Retina (tissue), 1 donor: ENCODE measurements at regions not wholly inside any gene's neighbourhood (a gene's known extent, or its start where the extent isn't known, plus 50 kb on each side); places are given as distances from the start of the nearest gene placed in this dataset.

Experiments
- DNase-seq: peaks from one replicate; pipeline ENCODE4 v3.0.0-alpha.2; 2016

- no peak for DNase-seq
Measured at GRCh38 chr5:173785866-173786265, 102.3 kb upstream of the CPEB4 start.

- no peak for DNase-seq
Measured at GRCh38 chr5:173786286-173787187, 101.6 kb upstream of the CPEB4 start.

DNA sequence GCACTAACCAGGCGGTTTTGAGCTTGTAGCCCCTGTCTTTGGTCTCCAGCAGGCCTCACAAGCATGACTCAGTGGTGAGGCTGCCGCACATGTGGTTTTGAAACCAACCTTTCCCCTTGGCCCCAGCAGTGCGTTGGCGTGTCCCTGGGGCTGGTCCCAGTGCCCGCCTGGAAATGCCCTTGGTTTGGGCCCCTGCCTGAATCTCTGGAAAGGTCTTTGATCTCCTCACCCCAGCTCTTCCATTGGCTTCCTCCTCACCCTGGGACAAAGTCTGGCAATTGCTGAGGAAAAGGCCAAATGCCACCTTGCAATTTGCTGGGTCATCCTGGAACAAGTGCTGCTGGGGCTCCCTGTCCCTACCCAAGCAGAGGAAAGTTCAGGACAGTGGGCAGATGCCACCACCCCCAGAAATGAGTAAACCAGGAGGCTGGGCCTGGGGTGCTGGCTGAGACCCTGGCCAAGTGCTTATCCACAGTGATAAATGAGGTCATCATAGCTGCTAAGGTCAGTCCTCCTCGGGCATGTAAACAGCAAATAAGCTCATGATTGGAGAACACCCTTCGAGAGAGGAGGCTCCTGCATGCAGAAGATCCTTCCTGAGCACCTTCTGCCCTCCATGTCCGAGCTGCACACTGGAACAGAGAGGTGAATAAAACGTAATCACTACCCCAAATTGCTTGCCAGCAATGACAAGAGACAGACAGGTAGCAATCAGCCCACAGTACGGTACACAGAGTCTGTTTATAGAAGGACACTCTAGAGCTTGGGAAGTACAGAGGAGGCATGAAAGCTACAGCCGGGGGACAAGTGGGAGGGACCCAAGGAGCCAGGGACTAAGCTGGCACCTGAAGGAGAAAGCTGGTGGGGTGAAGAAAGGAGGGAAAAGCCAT is 98.9 kb upstream of the CPEB4 start:
- DNase-seq, result no peak

GRCh38 chr5:173790177-173790719 is 97.9 kb upstream of the CPEB4 start:
- no peak for DNase-seq

GRCh38 chr5:173790836-173791546 is 97.2 kb upstream of the CPEB4 start:
- no peak for DNase-seq

DNA sequence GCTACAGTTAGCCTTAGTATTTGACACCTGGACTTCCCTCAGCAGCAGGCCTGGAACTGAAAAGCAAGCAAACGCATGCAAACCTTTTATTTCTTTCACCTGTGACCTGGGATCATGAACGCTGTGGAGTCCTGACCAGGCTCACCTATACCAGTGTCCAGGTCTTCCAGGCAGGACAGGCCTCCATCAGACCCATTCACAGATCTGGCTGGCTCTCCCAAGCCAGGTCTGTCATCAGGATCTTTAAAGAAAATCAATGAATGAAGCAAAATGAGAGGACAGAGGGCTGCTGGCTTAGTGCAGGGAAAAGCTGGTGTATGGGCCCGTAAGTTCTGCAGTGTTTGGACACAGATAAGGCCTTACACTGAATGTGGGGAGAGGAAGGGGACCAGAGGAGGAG is 96.3 kb upstream of the CPEB4 start:
- DNase-seq, result no peak

DNA sequence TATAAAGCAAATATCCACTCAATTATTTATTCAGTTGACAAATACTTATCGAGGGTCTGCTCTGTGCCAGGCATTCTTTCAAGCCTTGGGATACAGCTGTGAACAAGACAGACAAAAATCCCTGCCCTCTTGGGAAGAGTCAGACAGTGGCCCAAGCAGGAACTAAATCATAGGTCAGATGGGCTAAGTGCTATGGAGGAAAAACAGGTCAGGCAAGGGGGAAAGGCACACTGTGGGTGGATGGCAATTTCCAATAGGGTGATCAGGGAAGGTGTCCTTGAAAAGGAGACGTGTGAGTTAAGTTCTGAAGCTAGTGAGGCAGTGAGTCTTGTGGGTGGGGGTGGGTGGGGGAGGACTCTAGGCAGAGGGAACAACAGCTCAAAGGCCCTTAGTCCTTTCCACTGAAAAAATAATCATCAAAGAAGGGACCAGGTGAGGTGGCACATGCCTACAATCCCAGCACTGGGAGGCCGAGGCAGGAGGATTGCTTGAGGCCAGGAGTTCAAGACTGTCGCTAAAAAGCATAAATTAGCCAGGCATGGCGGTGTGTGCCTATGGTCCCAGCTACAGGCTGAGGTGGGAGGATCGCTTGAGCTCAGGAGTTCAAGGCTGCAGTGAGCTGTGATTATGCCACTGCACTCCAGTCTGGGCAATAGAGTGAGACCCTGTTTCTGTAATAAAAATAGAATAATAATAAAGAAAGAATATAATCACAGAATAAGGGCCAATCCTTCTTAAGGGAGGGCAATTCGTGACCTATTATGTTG is 95.2 kb upstream of the CPEB4 start:
- DNase-seq, result no peak

GRCh38 chr5:173793648-173794548 is 94.3 kb upstream of the CPEB4 start:
- no peak for DNase-seq

GRCh38 chr5:173794901-173795416 is 93.2 kb upstream of the CPEB4 start:
- DNase-seq, result no peak

DNA sequence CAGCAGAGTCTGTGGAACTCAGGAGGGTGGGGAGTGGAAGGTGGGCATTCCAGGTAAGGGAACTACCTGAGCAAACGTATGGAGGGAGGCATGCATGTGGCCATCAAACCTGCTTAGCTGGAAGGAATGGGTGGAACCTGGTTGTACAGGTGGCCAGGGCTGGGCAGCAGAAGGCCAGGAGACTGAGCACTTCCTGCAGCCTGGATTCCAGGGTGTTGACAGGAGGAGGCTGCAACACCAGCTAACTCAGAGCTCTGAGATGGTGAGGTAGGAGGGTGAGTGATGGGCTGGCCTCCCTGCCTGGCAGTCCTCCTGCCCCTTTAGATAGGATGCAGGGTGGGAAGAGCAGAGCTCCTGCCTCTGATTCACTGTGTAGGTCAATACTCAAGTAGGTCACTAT is 92.5 kb upstream of the CPEB4 start:
- DNase-seq, result no peak

DNA sequence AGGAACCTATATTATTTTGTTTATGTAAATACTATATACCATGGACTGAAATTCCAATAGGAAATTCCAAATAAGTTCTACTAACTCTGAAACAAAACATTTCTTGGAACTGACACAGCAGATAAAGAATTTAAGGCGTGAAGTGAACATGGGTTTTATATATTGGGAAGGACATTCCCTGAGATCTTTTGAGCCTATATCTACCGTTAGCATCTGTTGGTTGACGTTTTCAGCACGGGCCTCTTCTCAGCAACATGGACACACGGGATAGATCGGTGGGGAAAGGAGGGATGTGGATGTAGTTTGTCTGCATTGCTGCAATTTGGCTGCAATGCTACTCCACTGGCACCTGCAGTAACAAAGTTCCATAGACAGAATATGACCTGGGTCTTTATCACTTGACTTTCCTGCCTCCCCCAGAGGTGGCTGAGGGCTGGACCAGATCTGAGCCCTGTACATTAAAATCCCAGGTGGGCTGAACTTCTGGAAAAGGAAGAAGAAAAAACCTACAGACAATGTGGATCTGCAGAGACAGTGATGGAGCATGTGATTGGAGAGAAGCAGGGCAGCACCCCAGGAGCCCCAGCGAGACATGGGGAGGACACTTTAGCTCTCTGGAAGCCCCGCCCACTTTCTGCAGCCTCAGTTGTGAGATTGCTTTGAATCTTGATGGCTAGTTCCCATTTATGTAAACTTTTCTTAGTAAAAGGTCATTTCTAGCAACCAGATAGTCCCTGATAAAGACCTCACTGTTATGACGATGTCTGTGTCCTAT is 91.2 kb upstream of the CPEB4 start:
- no peak for DNase-seq

GRCh38 chr5:173798127-173798810 is 89.9 kb upstream of the CPEB4 start:
- DNase-seq, result no peak

GRCh38 chr5:173800340-173800739 is 87.8 kb upstream of the CPEB4 start:
- no peak for DNase-seq

- DNase-seq, result no peak
Measured at GRCh38 chr5:173801006-173801405, 87.1 kb upstream of the CPEB4 start.

DNA sequence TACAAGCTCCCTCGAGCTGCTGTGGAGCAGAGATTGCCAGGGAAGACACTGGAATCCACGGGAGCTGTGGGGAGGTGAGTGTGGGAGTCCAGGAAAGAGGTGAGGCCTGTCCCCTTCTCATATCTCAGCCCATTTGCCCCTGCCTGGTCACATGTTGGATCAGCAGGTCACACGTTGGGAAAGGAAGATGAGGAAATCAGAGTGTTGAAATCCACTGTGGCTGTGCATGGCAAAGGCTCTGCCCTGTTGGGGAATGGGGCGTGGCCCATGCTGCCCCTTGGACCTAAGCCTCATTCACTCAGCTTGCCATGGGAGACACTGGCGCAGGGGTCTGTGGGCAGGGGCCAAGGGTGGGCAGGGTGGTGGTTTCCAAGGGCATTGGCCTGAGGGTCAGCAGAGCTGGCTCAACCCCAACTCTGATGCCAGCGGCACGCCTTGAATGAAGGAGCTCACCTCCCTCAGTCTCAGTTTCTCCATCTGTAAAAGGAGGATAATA is 85.4 kb upstream of the CPEB4 start:
- DNase-seq, result no peak

DNA sequence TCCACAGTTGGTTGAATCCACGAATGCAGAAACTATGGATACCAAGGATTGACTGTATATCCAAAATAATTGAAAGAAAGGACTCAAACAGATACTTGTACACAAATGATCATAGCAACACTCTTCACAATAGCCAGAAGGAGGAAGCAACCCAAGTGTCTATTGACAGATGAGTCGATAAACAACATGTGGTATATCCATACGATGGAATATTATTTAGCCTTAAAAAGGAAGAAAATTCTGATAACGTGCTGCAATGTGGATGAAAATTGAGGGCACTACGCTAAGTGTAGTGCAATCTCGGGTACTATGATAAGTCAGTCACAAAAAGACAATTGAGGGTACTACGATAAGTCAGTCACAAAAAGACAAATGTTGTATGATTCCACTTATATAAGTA is 83.6 kb upstream of the CPEB4 start:
- DNase-seq, result no peak

- DNase-seq, result no peak
Measured at GRCh38 chr5:173806270-173807035, 81.7 kb upstream of the CPEB4 start.

DNA sequence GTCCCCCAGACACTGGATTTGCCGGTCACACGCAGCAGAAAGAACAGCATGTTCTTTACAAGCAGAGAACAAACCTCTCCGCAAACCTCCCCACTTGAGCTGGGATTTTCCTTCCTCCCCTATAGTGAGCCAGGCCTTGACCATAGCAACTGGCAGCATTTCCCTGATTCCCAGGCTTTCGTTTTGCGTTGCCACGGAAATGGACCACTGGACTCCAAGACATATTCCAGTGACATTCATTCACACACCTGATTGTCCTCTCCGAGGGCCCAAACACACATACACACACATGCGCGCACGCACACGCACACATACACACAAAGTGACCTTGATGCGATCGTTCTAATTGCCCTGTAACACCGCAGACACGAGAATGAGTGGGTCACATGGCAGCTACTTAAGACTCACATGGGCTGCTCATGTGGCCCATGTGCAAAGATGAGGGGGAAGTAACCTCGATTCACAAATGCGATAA is 80.9 kb upstream of the CPEB4 start:
- DNase-seq, result no peak
